Large intestine (tissue), 3 donors: ENCODE measurements at regions not wholly inside any gene's neighbourhood (a gene's known extent, or its start where the extent isn't known, plus 50 kb on each side); places are given as distances from the start of the nearest gene placed in this dataset.
"Not testable (repeated sequence)": the region's sequence is repeated elsewhere in the genome, so short reads cannot be mapped to it uniquely, and the experiment has no call there.

Experiments
- DNase-seq, 2 donors: peaks; one replicate each; pipeline versions ENCODE4 v3.0.0 to v3.0.0-alpha.2; 2013
- H3K27ac ChIP-seq: one replicate; pipeline ENCODE4 v1.5.1; 2013; ENCODE audit warnings: low read length
- H3K27me3 ChIP-seq: 2 replicates; pipeline ENCODE4 v1.6.1; 2013; ENCODE audit warnings: low read length; ENCODE audit not compliant: control insufficient read depth, insufficient read depth
- H3K36me3 ChIP-seq: 2 replicates; pipeline ENCODE4 v1.6.1; 2013; ENCODE audit warnings: low read length; ENCODE audit not compliant: control insufficient read depth, insufficient read depth
- H3K4me1 ChIP-seq: one replicate; pipeline ENCODE4 v1.6.1; 2013; ENCODE audit warnings: low read length; ENCODE audit not compliant: control insufficient read depth, insufficient read depth
- H3K4me3 ChIP-seq: one replicate; pipeline ENCODE4 v1.5.1; 2013; ENCODE audit warnings: low read length
- H3K9me3 ChIP-seq: one replicate; pipeline ENCODE4 v1.6.1; 2013; ENCODE audit warnings: mild to moderate bottlenecking, low read depth, low read length, moderate library complexity; ENCODE audit not compliant: control insufficient read depth
- WGBS: methylation state at CpG from one replicate; pipeline ENCODE4 v1.1.5; 2013; ENCODE audit warnings: low lambda C conversion rate; ENCODE audit not compliant: insufficient coverage; 5-methylcytosine and 5-hydroxymethylcytosine counted together

- not testable (repeated sequence) for H3K4me1 ChIP-seq, H3K27ac ChIP-seq, H3K36me3 ChIP-seq, H3K9me3 ChIP-seq, H3K4me3 ChIP-seq, H3K27me3 ChIP-seq, DNase-seq
- WGBS: no CpG with 5 or more reads among the region's 2 CpGs
Measured at GRCh38 chr1:58051187-58051586, 495.3 kb downstream of the OMA1 start.

GRCh38 chr1:58047265-58047858, 499.2 kb downstream of the OMA1 start:
- Histone ChIP-seq H3K27ac (no peak overlapping the region), H3K4me3 (no peak overlapping the region), H3K4me1 (no peaks in the 10 kb centered on the region), H3K36me3 (no peaks in the 10 kb centered on the region), H3K9me3 (no peaks in the 10 kb centered on the region), H3K27me3 (no peaks in the 10 kb centered on the region)
- no CpG with 5 or more reads among the region's 5 CpGs for WGBS
- no peak for DNase-seq

GRCh38 chr1:58045094-58045705, 501.3 kb downstream of the OMA1 start:
- Histone ChIP-seq H3K9me3 (no peaks in the 10 kb centered on the region), H3K27me3 (no peaks in the 10 kb centered on the region), H3K36me3 (no peaks in the 10 kb centered on the region), H3K27ac (no peak overlapping the region), H3K4me1 (no peaks in the 10 kb centered on the region), H3K4me3 (no peak overlapping the region)
- DNase-seq: no peak
- no CpG with 5 or more reads among the region's 15 CpGs for WGBS

GRCh38 chr1:58041621-58042020, 504.9 kb downstream of the OMA1 start:
- H3K27ac ChIP-seq: no peak overlapping the region
- H3K9me3 ChIP-seq: no peaks in the 10 kb centered on the region
- no peak overlapping the region for H3K4me3 ChIP-seq
- no peaks in the 10 kb centered on the region for H3K27me3 ChIP-seq
- H3K36me3 ChIP-seq: no peaks in the 10 kb centered on the region
- no peaks in the 10 kb centered on the region for H3K4me1 ChIP-seq
- WGBS: no CpG with 5 or more reads among the region's 2 CpGs
- DNase-seq: peak in 1 of 2 donors; percentile 29

- no peaks in the 10 kb centered on the region for H3K27me3 ChIP-seq
- no peak for DNase-seq
- H3K9me3 ChIP-seq: no peaks in the 10 kb centered on the region
- no peak overlapping the region for H3K4me3 ChIP-seq
- no peaks in the 10 kb centered on the region for H3K36me3 ChIP-seq
- no peak overlapping the region for H3K27ac ChIP-seq
- no peaks in the 10 kb centered on the region for H3K4me1 ChIP-seq
- 94% methylated on average over 3 of the region's 3 CpGs for WGBS
Measured at GRCh38 chr1:58038574-58038973, 508.0 kb downstream of the OMA1 start.

GRCh38 chr1:58035523-58035922, 511.0 kb downstream of the OMA1 start:
- H3K4me1 ChIP-seq: peaks cover 25% of the 10 kb centered on the region
- no CpG with 5 or more reads among the region's 2 CpGs for WGBS
- no peaks in the 10 kb centered on the region for H3K9me3 ChIP-seq
- peak in 1 of 2 donors; percentile 36 for DNase-seq
- no peaks in the 10 kb centered on the region for H3K27me3 ChIP-seq
- no peak overlapping the region for H3K4me3 ChIP-seq
- no peak overlapping the region for H3K27ac ChIP-seq
- no peaks in the 10 kb centered on the region for H3K36me3 ChIP-seq

GRCh38 chr1:58033311-58033710, 513.2 kb downstream of the OMA1 start:
- H3K27ac ChIP-seq: no peak overlapping the region
- no peak overlapping the region for H3K4me3 ChIP-seq
- no peaks in the 10 kb centered on the region for H3K36me3 ChIP-seq
- H3K4me1 ChIP-seq: peaks cover 28% of the 10 kb centered on the region
- no peaks in the 10 kb centered on the region for H3K27me3 ChIP-seq
- no peak for DNase-seq
- WGBS: no CpG with 5 or more reads among the region's 2 CpGs
- no peaks in the 10 kb centered on the region for H3K9me3 ChIP-seq

GRCh38 chr1:58032611-58033073, 513.9 kb downstream of the OMA1 start:
- Histone ChIP-seq H3K4me1 (peaks cover 28% of the 10 kb centered on the region), H3K27ac (no peak overlapping the region), H3K9me3 (no peaks in the 10 kb centered on the region), H3K27me3 (no peaks in the 10 kb centered on the region), H3K4me3 (no peak overlapping the region), H3K36me3 (no peaks in the 10 kb centered on the region)
- no CpG with 5 or more reads among the region's 1 CpG for WGBS
- peak; percentile 35 to 72 for DNase-seq

GRCh38 chr1:58031416-58031815, 515.1 kb downstream of the OMA1 start:
- 100% methylated on average over 1 of the region's 5 CpGs for WGBS

GRCh38 chr1:58030456-58030855, 516.1 kb downstream of the OMA1 start:
- Histone ChIP-seq H3K27me3 (no peaks in the 10 kb centered on the region), H3K27ac (no peak overlapping the region), H3K9me3 (no peaks in the 10 kb centered on the region), H3K4me1 (peaks cover 28% of the 10 kb centered on the region), H3K36me3 (no peaks in the 10 kb centered on the region), H3K4me3 (no peak overlapping the region)
- DNase-seq: peak; percentile 72 to 90
- no CpG with 5 or more reads among the region's 3 CpGs for WGBS

More at GRCh38 chr1:58031416-58031815, 515.1 kb downstream of the OMA1 start:
- no peak overlapping the region for H3K4me3 ChIP-seq
- no peak for DNase-seq
- H3K27me3 ChIP-seq: no peaks in the 10 kb centered on the region
- no peaks in the 10 kb centered on the region for H3K9me3 ChIP-seq
- H3K27ac ChIP-seq: no peak overlapping the region
- H3K36me3 ChIP-seq: no peaks in the 10 kb centered on the region
- peaks cover 28% of the 10 kb centered on the region for H3K4me1 ChIP-seq

GRCh38 chr1:58017641-58018040, 528.9 kb downstream of the OMA1 start:
- Histone ChIP-seq H3K36me3 (no peaks in the 10 kb centered on the region), H3K4me1 (no peaks in the 10 kb centered on the region), H3K27ac (no peak overlapping the region), H3K27me3 (no peaks in the 10 kb centered on the region), H3K4me3 (no peak overlapping the region), H3K9me3 (no peaks in the 10 kb centered on the region)
- no peak for DNase-seq
- 89% methylated on average over 2 of the region's 3 CpGs for WGBS
